Endometrial microvascular endothelial cells (primary cell): ENCODE measurements at regions not wholly inside any gene's neighbourhood (a gene's known extent, or its start where the extent isn't known, plus 50 kb on each side); places are given as distances from the start of the nearest gene placed in this dataset.

ENCODE experiments used
- in situ Hi-C: cut with HindIII; loops from 2 replicates; pipeline ENCODE4 v1.10.0; 2017; ENCODE audit warnings: low sequenced_read_pairs, low pct_unique_long_range_greater_than_20kb; ENCODE audit errors: inconsistent ontology term

DNA sequence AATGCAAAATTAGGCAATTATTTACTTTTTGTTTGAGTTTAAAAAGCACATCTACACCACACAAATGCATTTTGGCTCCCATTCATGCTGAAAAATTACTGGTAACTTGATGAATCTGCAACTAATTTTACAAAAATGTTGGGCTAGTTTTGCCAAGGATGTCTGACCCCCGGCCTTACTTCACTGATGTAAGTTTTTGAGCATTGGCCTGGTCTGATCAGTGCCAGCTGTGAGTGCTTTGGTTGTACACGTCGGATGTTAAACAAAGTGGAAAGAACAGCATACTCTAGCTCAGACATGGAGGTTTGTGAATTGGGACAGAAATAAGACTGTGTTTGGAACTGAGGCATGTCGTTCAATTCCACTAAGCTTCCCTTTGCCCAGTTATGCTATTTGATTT is 1044.2 kb downstream of the TLE4 start:
- in situ Hi-C loops: no loop called here

DNA sequence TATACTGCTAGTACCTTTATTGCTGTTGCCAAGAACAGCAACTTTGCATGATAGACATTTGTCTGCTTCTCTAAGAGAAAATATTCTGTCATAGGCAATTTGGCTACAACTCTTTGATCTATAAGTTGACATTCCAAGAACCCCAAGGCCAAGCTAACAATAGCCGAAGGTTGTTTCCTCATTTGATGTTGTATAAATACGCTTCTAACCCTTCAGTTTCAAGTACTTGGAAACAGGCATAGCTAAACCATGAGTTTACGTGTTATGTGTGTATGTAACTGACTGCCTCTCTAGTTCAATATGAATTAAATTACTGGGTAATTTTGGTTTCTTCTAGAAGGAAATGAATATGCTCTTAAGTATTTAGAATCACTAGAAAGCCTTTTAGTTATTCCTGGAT is 1034.0 kb downstream of the TLE4 start:
- in situ Hi-C loops: no loop called here

DNA sequence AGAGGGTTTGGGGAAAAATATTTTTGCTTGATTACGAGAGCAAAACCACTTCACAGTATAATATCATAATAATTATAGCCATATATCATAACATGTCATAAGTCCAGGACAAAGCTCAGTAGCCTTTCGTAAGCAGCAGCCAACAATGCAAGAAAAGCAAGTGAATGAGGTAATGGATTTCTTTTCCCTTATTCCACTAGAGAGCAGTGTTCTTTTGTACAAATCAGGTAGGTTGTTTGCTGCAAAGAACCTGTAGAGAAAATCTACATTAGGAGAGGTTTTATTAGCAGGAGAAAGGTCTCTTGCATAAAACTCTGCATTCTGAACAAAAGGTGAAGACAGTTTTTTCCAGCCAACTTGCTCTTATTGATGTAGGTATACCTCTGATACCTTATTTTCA is 1033.4 kb downstream of the TLE4 start:
- in situ Hi-C loops: no loop called here

DNA sequence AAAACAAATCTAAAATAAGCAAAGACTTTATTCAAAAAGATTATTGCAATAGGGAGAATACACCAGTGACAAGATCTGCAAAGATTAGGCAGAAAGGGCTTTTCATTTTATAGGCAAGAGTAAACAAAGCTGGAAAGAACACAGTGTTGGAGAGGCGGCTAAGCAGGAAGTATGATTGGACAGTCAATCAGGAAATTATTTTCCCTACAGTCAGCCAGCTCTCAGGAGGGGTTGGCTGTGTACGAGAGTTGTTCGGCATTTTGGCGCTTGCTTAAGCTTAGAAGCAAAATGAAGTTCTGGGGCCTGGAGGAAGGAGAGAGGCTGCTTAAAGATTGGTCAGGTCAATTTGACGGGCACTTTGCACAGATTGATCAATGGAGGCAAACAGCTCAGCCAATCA is 1030.5 kb downstream of the TLE4 start:
- in situ Hi-C loops: no loop called here

DNA sequence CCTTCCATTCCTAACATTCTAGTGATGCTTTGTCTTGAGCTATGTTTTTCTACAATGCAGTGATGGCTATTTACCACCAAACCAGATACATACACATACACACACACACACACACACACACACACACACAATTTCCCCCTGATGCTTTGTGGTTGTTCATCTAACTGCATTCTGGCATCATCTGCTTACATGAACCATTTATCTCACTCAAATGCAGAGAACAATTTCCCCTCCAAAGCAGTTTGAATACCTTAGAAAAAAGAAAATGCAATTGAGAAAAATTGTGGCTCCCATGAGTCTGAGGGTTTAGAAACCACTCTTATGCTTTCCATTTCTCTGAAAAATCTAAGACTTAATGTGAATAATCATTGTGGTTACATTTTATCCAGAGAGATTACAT is 1024.8 kb downstream of the TLE4 start:
- in situ Hi-C loops: no loop called here

DNA sequence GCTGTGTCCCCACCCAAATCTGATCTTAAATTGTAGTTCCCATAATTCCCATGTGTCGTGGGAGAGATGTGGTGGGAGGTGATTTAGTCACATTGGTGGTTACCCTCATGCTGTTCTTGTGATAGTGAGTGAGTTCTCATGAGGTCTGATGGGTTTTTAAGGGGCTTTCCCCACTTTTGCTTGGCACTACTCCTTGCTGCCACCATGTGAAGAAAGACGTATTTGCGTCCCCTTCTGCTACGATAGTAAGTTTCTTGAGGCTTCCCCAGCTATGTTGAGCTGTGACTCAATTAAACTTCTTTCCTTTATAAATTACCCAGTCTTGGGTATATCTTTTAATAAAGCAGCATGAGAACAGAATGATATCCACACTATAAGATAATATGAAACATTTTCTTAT is 1023.4 kb downstream of the TLE4 start:
- in situ Hi-C loops: no loop called here

DNA sequence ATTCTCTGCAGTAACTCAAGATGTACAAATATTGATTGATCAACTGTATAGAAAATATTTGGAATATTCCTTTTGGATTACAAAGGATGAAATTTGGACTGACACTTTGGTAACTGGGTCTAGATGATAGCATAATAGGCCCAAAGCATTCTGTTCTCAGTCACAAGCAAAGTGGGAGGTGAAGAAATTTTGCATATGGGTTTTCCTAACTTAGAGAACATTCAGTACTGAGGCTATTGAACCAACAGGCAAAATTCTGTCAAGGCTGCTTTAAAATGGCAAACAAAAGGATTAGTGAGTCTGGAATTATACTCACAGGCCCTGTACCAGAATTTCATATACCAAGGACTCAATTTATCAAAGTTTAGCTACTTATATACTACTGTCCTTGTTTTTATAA is 1020.6 kb downstream of the TLE4 start:
- in situ Hi-C loops: no loop called here

DNA sequence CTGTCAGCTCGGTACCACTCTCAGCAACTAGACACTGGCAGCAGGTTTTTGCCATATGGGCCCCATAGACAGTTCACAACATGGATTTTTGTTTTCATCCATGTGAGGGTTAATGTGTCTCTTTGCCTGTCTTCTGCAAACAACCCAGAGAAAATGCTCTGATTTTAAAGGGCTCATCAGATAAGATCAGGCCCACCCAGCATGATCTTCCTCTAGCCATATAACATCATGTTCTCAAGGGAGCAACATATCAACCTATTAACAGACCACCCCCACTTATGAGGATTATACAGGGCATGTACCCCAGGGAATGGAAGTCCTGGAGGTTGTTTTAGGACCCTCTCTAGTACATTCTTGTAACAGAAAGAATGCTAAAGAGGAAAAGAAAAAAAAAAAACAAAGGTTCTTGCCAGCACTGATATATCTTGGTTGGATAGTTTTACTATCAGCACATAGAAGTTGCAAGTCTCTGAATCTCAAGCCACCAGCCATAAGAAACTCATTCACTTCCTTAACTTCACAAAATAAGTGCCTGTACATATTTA is 1015.1 kb downstream of the TLE4 start:
- in situ Hi-C loops: no loop called here

DNA sequence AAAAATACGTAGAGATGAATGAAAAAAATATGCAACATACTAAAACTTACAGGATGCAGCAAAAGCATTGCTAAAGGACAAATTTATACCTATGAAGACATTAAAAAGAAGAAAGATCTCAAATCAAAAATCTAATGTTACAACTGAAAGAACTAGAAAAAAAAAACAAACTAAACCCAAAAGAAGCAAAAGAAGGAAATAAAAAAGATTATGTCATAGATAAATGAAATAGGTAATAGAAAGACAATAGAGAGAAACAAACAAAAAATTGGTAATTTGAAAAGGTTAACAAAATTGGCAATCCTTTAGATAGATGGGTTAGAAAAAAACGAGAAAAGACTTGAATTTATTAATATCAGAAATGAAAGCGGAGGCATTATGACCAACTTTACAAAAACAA is 1000.2 kb downstream of the TLE4 start:
- in situ Hi-C loops: no loop called here

DNA sequence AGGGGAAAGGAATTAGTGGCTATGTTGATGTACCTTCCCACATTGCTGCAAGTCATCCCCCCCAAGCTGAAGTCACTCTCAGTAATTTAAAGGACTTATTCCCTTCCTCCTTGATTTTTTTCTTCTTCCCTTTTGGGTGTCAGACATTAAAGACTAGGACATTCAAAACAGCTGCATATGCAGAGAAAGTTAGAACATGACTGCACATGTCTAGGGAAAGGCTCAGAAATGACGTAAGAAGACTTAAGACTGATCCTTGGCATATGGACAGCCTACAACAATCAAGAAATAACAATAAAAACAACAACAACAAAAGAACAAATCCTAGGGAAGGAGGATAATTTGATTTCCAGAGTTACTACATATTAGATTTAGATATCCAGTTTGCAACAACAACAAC is 997.5 kb downstream of the TLE4 start:
- in situ Hi-C loops: no loop called here

DNA sequence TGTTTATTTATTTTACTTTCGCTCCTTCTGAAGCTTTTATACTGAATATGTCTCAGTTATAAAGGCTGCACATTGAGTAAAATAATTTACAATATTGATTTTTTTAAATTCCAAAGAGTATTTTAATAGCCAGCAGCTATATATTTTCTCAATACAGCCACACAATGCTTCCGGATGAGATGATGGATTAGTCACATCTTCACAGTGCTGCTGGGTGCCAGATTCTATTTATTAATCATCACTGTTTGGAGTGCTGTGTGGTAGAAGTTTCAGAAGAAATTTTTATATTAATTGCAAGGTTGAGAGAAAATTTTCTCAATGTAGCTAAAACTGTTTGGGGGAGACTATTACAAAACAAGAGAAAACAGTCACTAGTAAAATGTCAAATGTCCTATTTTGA is 989.8 kb downstream of the TLE4 start:
- in situ Hi-C loops: no loop called here

DNA sequence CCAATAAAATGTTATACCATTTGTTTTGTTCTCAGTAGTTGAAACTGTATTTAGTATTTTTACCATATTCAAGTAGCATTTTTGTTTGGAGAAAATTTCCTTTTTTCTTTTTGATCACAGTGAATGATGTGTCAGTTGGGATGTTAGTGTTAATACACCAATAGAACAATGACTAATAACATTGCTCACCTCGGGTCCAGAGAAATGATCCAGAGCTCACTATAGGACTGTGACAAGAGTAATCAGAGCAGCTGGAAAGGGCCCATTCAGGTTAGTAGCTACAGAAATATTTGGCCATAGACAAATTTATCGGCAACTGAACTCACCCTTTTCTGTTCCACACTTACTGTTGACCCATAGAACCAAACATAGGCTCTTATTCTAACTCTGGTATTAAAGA is 989.2 kb downstream of the TLE4 start:
- in situ Hi-C loops: no loop called here

DNA sequence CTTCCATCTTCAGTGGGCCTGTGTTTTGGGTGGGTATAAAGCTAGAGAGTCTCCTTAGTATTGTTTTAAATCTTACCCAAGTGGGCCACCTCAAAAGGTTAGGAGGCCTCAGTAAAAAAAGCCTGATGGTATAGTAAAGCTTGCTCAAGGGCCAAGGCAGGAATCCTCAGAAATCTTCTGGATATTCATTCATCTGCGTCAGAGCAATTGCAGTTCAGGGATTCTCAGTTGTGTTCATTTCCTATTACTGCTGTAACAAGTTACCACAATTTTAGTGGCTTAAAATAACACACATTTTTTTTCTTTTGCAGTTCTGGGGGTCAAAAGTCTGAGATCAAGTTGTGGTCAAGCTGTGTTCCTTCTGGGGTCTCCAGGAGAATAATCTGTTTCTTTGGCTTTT is 985.5 kb downstream of the TLE4 start:
- in situ Hi-C loops: no loop called here

DNA sequence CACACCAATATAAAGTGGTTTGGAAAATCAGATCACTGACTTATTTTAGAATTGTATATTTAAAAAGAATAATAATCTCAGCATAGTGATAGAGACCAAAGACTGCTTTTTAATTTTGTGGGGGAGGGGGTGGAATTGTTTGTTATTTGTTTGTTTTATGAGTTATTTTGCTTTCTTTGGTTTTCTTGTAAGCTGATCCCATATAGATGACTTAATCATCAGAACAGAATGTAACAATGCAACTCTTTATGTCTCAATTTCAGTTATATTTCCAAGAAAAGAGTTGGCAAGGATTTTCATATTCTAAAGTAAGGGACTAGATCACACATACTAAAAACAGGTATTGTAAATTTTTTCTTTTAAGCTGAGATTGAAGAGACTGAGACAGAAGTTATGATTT is 984.9 kb downstream of the TLE4 start:
- in situ Hi-C loops: no loop called here

DNA sequence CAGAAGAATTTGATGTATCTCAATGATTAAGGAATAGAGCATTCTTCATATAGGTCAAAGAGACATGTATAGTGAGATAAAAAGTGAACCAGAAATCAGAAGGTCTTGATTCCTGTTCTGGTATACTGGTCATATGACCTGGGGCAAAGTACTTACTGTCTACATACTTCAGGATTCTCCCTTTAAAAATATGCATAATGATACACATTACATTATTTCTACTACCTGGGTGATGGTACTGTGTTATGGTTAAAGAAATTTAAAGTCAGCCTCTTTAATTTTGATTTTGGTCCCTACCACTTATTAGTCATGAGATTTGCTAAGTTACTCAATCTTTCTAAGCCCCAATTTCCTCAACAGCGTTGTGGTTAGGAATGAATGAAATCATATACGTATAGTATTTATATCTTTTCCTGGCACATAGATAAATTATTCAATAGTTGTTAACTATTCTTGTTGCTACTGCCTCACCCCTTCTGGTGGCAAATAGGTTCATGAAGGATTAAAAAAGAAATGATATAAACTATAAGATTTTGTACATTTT is 984.1 kb downstream of the TLE4 start:
- in situ Hi-C loops: no loop called here

DNA sequence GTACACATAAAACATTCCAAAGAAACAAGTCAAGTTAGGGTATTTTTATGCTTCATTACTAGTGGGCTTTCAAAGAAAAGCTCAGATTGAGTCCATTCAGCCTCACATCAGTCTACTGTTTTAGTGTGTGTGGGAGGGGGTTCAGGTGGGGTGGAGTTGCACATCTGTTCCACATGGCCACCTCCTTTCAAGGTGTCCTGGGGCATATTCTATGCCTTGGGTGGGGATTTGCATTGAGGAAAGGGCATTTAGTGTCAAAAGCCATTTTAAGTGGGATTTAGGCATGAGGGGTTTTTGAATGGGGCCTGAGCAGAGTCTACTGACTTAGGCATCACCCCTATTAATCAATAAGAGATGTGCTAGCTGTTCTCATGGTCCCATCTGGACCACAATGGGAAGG is 983.1 kb downstream of the TLE4 start:
- in situ Hi-C loops: no loop called here

DNA sequence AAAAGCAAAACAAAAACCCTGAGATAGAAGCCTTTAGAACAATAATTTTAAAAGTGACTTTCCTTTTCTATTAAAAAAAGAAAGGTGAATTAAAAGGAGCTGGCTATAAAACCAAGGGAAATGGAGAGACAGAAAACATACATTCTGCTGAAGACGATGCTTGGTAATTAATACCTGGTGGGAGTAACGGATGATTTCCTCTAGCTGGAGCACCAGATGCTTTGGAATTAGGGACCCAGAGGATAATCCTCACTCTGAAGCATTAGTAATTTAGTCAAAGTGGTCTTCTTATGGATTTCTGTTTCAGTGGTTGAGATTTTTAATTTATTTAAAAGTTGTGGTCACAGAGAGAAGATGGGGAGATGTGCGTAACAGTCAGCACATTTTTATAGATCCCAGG is 982.5 kb downstream of the TLE4 start:
- in situ Hi-C loops: no loop called here

DNA sequence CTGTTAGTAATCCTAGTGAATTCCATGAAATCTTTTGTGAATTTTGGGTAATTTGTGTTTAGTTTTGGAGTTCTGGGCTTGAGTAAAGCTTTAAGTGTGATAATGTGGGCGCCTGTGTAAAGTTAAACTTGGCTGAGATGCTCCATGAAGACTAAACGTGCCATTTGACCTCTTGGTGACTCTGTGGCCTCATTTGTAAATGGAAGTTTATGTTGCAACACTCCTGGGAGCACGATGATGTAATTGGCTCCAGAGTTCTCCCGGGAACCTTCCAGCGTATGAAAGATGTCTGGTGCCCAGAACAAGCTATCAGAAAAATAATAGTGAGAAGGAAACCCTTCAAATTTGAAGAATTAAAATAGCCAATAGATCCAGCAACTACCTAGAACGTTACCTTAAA is 981.2 kb downstream of the TLE4 start:
- in situ Hi-C loops: no loop called here

DNA sequence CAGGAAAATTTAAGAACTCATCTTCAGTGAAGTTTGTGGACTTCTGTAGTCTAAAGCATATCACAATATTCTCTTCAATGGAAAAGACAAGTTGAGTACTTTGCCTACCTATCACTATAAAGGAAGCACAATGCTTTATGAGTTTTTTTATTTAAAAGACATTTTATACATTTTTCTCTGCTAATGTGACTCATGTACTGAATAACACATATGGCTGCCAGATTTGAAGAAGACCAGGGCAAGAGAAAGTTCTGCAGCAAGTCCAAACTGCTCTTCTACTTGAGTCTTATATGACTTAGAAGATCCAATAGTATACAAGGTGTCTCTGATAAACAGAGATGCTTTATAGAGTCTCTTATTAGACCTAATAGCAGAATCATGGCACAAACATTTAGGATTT is 978.4 kb downstream of the TLE4 start:
- in situ Hi-C loops: no loop called here

DNA sequence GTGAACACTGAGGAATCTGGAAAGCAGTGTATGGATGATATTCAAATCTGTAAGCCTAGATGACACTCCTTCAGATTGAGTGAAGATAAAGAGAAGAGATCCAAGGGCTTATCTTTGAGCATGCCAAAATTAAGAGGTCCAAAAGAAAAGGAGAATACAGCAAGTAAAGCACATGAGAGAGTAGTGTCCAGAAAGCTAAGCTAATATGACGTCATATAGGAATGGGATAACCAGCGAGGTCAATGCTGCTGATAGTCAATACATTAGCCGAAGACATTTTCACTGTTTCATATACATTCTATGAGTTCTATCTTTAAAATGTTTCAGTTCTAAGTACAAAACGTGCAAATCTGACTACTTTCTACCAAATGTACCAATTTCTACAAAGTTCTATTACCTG is 975.8 kb downstream of the TLE4 start:
- in situ Hi-C loops: no loop called here

DNA sequence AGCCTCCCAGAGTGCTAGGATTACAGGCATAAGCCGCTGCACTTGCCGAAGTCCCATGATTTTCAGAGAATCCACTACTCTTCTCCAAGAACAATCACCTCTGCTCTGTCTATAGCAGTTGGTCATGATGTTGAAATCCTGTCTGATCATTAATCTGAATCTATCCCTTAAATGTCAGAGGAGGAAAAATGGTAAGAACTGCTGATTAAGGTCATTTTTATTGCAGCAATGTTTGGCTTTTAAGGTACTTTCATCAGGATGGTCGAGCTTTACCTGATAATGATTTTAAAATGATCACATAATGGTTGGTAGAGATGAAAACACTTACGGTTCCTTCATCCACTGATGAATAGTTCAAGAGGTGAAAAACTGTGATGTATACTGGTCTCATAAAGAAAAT is 968.6 kb downstream of the TLE4 start:
- in situ Hi-C loops: no loop called here

DNA sequence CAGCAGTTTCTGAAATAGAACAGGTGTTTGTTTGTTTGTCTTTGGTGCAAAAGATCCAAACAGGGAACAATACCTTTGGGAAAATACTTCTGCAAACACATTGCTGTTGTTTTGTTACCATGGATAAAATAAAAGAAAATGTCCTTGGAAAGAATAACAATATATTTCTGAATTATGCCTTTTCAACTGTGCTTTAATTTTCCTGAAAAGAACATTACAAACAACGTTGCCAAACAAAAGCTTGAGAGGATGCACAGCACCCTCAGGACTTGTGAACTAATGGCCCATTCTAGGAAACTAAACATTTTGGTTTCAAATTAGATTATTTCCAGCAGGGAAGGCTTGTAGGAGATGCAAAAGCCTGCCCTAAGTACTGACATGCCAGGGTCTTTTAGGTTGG is 967.2 kb downstream of the TLE4 start:
- in situ Hi-C loops: no loop called here
